Esophagus mucosa (tissue), 1 donor: ENCODE measurements at regions not wholly inside any gene's neighbourhood (a gene's known extent, or its start where the extent isn't known, plus 50 kb on each side); places are given as distances from the start of the nearest gene placed in this dataset.
A peak's percentile ranks its signal among the peaks of the same experiment; 100 is the strongest.

Experiments
- ATAC-seq: fragments of 200-7000 bp; cut with Tn5 transposase; one replicate; pipeline ENCODE4 v1.9.1; 2020
- donor health status: DM: yes; HTN: yes; CAD: no.

- no peak for ATAC-seq
These were observed 837.3 kb downstream of the DHX35 start for GRCh38 chr20:39799366-39799965.

- ATAC-seq = peak; percentile 45
These were observed 833.5 kb downstream of the DHX35 start for GRCh38 chr20:39795401-39796272.

DNA sequence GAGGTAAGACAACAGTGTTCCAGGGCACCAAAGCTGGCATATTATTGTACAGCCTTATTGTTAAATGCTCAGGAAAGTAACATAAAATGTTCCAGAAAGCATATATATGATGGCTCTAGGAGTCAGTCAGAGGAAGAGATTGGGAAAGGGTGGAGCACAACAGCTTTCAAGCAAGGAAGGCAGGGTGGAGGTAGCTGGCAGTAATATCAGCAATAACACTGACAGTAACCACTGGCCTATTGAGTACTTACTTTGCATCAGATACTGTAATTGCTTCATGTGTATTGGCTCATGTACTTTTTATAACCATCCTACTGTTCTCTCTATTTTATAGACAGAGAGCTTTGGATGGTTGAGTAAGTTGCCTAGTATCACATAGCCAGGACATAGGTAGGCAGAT, 830.2 kb downstream of the DHX35 start:
- ATAC-seq = no peak

DNA sequence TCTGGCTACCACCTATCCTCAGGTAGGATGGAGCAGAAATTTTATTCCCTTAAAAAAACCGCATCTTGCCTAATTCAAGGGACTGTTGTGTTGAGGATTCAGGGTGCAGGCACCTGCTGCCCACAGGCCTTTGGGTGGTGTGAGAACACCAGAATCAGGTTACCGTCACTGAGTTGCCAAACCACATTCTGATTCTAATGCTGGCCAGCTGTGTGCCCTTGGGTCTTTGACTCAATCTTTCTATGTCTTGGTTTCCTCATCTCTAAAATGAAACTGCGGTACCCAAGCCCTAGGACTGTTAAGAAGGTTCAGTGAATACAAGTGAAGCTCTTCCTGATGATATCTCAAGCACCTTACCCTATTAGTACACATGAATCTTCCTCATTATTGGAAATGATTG, 827.3 kb downstream of the DHX35 start:
- no peak for ATAC-seq

GRCh38 chr20:39785252-39785917, 823.2 kb downstream of the DHX35 start:
- no peak for ATAC-seq

DNA sequence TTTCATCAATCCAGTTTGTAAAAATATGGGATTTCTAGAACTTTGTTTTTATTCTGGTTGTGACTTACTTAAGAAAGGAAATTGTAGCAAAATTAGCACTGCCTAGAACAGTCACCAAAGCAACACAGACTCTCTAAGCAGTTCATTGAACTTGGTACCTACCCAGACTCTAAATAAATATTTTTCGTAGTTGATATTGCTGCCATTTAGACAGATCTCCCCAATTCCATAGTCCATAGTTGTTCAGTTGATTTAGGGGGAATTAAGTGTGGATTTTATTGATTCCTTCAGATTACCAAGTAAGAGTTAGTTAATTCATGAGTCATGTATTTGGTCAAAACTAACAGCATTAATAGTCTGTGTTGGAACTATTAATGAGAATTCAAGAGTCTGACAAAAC, 822.5 kb downstream of the DHX35 start:
- ATAC-seq = no peak

DNA sequence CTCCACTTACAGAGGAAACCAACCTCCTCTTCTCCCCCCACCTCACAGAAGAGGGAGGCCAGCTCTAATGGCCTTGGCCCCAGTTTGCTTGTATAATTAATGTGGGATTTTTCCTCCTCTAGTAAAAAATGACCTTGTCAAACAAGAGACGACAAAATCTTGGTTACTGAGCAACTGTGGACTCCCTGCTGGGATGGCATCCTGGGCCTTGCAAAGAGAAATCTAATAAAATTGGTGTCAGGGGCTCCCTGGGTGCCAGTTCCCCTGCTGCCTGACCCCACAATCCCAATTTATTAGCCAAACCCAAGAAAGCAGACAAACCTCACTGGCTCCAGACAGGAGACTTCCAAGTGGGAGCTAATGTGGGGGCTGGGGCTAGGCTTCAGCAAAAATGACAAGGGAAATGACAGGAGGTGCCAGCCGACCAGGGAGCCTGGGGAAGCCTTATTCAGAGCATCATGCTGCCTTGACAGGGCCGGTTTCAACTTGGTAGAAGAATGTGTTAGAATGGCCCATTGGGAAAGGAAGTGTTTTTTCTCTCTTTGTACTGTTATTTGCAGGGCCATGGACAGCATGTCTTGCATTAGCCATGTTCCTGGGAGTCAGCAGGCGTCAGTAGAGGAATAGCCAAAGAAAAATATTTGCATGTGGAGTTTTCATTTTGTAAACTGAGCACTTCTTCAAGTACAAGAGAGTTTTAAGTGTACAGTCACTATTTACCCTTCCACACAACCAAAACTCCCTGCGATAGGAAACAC, 816.9 kb downstream of the DHX35 start:
- ATAC-seq = no peak

DNA sequence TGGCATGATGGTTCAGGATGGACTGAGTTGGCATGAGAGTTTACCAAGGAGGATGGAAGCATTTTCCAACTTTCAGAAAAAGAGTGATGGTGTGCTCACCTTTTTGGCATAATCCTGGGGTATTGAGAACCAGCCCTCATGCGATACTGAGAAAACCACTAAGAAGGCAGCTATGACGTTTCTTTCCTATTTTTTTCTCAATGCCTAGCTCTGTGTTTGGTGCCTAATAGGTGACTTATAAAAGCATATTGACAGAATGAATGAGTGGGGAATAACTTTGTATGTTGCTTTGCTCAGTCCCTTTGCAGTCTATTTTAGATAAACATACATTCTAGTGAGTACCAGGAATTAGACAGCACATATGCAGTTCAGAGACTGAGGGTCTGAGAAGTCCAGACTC, 816.3 kb downstream of the DHX35 start:
- ATAC-seq = no peak

- no peak for ATAC-seq
These were observed 815.5 kb downstream of the DHX35 start for GRCh38 chr20:39777610-39778009.

DNA sequence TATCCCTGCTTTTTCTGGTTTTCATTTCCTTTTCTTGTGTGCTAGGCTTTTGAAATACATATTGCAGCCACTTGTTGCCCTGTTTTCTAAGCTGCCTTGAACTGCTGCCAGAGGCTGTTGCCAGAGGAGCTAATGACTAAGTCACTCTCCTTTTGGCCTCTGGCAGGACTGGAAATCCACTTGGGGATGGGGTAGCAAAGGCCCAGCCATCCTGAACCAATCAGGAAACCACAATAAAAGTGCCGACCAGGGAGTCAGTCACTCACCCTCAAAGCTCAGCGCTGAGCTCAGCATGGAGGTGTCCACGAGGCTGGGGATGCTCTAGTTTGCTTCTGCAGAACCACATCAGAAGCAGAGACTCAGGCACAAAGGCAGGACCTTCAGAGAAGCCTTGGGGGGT, 813.0 kb downstream of the DHX35 start:
- ATAC-seq = peak; percentile 78

- peak; percentile 27 for ATAC-seq
These were observed 811.3 kb downstream of the DHX35 start for GRCh38 chr20:39773380-39774000.

DNA sequence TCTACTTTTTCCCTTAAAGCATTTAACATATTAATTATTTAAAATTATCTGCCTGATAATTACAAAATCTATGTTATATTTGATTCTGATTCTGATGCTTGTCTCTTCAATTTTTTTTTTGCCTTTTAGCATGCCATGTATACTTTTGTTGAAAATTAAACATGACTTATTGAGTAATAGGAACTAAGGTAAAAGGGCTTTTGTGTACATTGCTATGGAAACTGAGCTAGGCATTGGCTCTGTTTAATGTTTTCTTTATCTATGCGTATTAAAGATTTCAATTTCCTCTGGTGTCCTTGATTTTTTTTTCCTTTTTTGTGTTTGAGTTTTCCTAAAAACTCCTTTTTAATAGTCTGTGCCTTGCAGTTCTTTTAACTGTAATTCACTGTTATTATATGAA, 805.2 kb downstream of the DHX35 start:
- ATAC-seq = no peak

DNA sequence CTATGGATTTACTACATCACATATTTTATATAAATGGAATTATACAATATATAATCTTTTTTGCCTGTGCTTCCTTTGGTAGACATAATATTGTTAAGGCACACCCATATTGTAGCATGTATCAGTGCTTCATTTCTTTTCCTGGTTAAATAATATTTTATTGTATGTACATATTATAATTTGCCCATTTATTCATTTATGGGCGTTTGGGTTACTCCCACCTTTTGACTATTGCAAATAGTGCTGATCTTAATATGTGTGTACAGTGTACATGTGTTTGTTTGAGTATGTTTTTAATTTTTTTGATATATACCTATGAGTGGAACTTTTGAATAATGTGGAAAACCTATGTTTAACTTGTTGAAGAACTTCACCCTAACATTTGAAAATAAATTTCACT, 804.2 kb downstream of the DHX35 start:
- ATAC-seq = no peak

DNA sequence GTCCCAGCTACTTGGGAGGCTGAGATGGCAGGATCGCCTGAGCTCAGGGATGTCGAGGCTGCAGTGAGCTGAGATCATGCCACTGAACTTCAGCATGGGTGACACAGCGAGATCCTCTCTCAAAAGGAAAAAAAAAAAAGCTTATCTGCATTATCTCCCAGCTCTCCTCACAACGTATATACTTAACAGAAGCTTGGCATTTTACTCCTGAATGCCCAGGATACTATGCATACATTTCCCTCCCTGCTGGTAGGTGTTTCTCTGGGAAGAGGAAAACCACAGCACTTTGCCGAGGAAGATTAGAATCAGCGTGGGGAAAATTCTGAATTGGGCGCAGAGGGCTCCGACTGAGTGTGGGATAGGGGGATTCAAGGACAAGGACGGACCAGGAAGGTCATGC, 800.6 kb downstream of the DHX35 start:
- no peak for ATAC-seq

DNA sequence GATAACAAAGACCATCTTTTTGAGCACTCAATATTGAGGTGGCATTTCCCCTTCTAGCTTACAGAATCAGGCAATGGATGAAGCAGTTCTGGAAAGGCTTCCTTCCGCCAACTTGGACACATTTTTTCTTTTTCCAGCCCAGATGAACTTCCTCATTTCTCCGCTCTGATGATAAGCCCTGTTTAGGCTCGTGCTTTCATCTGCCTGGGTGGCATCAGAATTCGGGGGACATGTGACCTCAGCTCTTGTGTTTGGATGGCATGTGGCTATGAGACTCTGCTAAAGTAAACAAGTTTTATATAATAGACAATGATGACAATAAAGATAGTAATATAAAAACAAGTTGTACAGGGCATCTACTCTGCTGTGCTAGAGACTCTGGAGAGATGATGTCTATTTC, 796.7 kb downstream of the DHX35 start:
- ATAC-seq = no peak

- ATAC-seq = no peak
These were observed 794.7 kb downstream of the DHX35 start for GRCh38 chr20:39756828-39757227.

- no peak for ATAC-seq
These were observed 794.2 kb downstream of the DHX35 start for GRCh38 chr20:39756369-39756768.

GRCh38 chr20:39752262-39752876, 790.2 kb downstream of the DHX35 start:
- no peak for ATAC-seq

- no peak for ATAC-seq
These were observed 789.5 kb downstream of the DHX35 start for GRCh38 chr20:39751557-39752137.

DNA sequence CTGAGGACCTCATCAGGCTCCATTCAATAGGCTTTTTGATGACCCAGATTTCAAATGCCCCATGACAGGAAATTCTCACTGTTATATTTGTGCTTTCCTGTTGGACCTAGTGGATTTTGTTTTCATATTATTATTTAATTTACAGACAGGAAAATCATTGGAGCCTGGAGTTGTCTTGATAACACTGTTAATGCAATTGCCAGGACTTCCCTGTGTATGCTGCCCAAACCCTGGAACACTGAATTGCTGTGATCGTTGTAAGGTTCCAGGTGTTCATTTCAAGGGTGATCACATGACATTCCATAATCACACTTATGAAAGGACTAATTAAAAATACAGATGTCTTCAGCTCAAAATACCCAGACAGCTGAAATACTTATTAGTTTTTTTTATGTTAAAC, 783.2 kb downstream of the DHX35 start:
- ATAC-seq = no peak

- no peak for ATAC-seq
These were observed 776.5 kb downstream of the DHX35 start for GRCh38 chr20:39738651-39739050.
